ENCODE measurements at regions not wholly inside any gene's neighbourhood (a gene's known extent, or its start where the extent isn't known, plus 50 kb on each side); places are given as distances from the start of the nearest gene placed in this dataset.

DNA sequence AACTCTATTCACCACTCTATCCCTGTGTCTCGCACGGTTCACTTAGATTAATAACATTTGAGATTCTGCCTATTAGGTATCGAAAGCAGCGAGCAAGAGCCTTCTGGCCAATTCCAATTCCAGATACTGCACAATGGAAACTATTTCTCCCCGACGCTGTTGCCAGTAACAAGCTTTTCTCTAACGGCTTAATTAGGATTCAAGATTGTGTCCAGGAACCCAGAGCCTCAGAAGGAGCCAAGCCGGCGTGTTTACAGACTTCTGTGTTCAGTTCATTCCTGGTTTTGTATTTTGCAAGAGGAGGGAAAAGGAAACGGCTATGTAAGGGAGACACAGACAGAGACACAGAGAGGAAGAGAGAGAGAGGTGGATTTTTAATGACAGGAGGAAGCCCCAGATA lies 185.6 kb downstream of the DICER1 start:
- TF ChIP-seq, protein P1, sequence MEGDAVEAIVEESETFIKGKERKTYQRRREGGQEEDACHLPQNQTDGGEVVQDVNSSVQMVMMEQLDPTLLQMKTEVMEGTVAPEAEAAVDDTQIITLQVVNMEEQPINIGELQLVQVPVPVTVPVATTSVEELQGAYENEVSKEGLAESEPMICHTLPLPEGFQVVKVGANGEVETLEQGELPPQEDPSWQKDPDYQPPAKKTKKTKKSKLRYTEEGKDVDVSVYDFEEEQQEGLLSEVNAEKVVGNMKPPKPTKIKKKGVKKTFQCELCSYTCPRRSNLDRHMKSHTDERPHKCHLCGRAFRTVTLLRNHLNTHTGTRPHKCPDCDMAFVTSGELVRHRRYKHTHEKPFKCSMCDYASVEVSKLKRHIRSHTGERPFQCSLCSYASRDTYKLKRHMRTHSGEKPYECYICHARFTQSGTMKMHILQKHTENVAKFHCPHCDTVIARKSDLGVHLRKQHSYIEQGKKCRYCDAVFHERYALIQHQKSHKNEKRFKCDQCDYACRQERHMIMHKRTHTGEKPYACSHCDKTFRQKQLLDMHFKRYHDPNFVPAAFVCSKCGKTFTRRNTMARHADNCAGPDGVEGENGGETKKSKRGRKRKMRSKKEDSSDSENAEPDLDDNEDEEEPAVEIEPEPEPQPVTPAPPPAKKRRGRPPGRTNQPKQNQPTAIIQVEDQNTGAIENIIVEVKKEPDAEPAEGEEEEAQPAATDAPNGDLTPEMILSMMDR (conservative IDR thresholded peaks at IDR 0.05; ENCODE audit: low read length) = no peak
- no peak for TF ChIP-seq EZH2phosphoT487 (IDR thresholded peaks at IDR 0.05; ENCODE audit: borderline replicate concordance, low read depth, low read length)

Data from OCI-LY7 (cell line).